ENCODE measurements at regions not wholly inside any gene's neighbourhood (a gene's known extent, or its start where the extent isn't known, plus 50 kb on each side); places are given as distances from the start of the nearest gene placed in this dataset.

GRCh38 chr19:30861919-30862318, 487.3 kb downstream of the TSHZ3 start:
- TF ChIP-seq EZH2phosphoT487 (IDR thresholded peaks at IDR 0.05; ENCODE audit: unreplicated experiment) (no peak), EZH2 (IDR thresholded peaks at IDR 0.05; ENCODE audit: low read depth, unreplicated experiment) (no peak), POLR2AphosphoS5 (IDR thresholded peaks at IDR 0.05; ENCODE audit: low read depth) (no peak), JUNB (IDR thresholded peaks at IDR 0.05; ENCODE audit: unreplicated experiment) (no peak), CTCF (conservative IDR thresholded peaks at IDR 0.05; ENCODE audit: low read depth in 2 of 2) (no peak), REST (IDR thresholded peaks at IDR 0.05; ENCODE audit: unreplicated experiment) (no peak), NANOG (IDR thresholded peaks at IDR 0.05; ENCODE audit: borderline replicate concordance) (no peak), ETS1 (IDR thresholded peaks at IDR 0.05) (no peak), STAT1 (IDR thresholded peaks at IDR 0.05; ENCODE audit: unreplicated experiment) (no peak), ZNF462 (CRISPR knock-in tag; IDR thresholded peaks at IDR 0.05) (no peak), CREB1 (CRISPR knock-in tag; IDR thresholded peaks at IDR 0.05; ENCODE audit: low read depth) (no peak), ZNF331 (CRISPR knock-in tag; IDR thresholded peaks at IDR 0.05; ENCODE audit: low read depth) (no peak)
